ENCODE measurements at regions not wholly inside any gene's neighbourhood (a gene's known extent, or its start where the extent isn't known, plus 50 kb on each side); places are given as distances from the start of the nearest gene placed in this dataset.

DNA sequence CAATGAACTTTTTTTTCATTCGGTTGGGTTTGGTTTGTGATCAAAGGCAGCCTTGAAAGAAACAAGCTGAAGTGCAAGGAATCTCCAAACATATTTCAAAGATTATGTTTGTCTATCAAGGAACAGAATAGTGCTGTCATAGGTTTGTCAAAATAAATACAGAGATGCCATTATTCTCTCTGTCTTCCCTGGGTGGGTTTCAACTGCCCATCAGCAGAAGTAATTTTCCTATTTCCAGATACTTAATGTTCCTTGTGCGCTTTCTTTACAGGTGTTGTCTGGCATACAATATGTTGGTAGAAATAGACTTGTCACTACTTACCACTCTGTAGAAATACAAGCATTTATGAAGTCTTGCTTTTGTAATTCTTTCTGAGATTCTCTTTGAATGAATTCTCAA lies 294.9 kb downstream of the PDHA2 start:
- peaks cover 0 to 5% (median 3%) of the 10 kb centered on the region in 7 donors for H3K9me3 Mint-ChIP-seq

DNA sequence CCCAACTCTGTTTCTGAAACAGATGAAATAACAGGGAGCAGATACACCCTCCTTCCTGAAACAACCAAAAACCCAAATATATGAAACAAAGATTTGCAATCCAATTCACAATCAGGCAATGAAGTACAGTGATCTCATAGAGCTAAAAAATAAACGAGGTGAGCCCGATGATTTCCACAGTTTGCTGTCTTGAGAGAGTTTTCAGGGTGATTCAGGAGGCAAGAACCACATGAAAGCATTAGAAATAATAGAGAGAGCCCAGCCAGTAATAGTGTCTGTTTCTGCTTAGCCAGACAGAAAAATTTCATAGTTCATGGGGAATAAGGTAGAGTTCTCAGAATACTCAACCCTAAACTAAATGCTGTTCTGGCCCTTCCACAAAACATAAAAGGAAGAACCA lies 296.2 kb downstream of the PDHA2 start:
- intact Hi-C loops (cut with micrococcal nuclease), result no loop called here
- H3K4me1 ChIP-seq (ENCODE audit: control insufficient read depth in 1 of 2, insufficient read depth in 2 of 2, low read length in 2 of 2), result no peaks in the 10 kb centered on the region
- Mint-ChIP-seq H3K4me1 (no peaks in the 10 kb centered on the region), H3K36me3 (no peaks in the 10 kb centered on the region), H3K27me3 (ENCODE audit: low read depth in 3 of 3) (peaks cover 0 to 2% (median 0%) of the 10 kb centered on the region in 3 donors), H3K9me3 (peaks cover 0 to 5% (median 3%) of the 10 kb centered on the region in 7 donors), H3K27ac (no peak overlapping the region), H3K4me3 (no peak overlapping the region)
- no peak overlapping the region for H3K4me2 ChIP-seq (replicated peaks; ENCODE audit: extremely low read depth, low read length, poor library complexity, severe bottlenecking)
- H3K27me3 ChIP-seq (ENCODE audit: control insufficient read depth in 2 of 2, insufficient read depth in 2 of 2, low read length in 2 of 2), result no peaks in the 10 kb centered on the region
- no peaks in the 10 kb centered on the region for H4K20me1 ChIP-seq (ENCODE audit: insufficient read depth, low read length)
- no peak overlapping the region for H3K27ac ChIP-seq (ENCODE audit: low read depth in 1 of 2, low read length in 2 of 2)
- WGBS (ENCODE audit: insufficient coverage), result no CpG with 5 or more reads among the region's 2 CpGs
- DNase-seq, result no peak
- no peak overlapping the region for H3K9ac ChIP-seq (ENCODE audit: insufficient read depth, low read length, poor library complexity, severe bottlenecking)
- H3K9me3 ChIP-seq (replicated peaks in 1 of 2; ENCODE audit: control insufficient read depth in 1 of 2, insufficient read depth in 1 of 2, low read length in 2 of 2), result no peaks in the 10 kb centered on the region
- H3K4me3 ChIP-seq (replicated peaks in 1 of 3; ENCODE audit: low read depth in 2 of 3, low read length in 3 of 3), result no peak overlapping the region
- H3K36me3 ChIP-seq (replicated peaks in 1 of 2; ENCODE audit: control insufficient read depth in 1 of 2, insufficient read depth in 2 of 2, low read length in 2 of 2), result no peaks in the 10 kb centered on the region
- no peaks in the 10 kb centered on the region for H3K79me2 ChIP-seq (ENCODE audit: insufficient read depth, low read length)
- TF ChIP-seq, protein P1, sequence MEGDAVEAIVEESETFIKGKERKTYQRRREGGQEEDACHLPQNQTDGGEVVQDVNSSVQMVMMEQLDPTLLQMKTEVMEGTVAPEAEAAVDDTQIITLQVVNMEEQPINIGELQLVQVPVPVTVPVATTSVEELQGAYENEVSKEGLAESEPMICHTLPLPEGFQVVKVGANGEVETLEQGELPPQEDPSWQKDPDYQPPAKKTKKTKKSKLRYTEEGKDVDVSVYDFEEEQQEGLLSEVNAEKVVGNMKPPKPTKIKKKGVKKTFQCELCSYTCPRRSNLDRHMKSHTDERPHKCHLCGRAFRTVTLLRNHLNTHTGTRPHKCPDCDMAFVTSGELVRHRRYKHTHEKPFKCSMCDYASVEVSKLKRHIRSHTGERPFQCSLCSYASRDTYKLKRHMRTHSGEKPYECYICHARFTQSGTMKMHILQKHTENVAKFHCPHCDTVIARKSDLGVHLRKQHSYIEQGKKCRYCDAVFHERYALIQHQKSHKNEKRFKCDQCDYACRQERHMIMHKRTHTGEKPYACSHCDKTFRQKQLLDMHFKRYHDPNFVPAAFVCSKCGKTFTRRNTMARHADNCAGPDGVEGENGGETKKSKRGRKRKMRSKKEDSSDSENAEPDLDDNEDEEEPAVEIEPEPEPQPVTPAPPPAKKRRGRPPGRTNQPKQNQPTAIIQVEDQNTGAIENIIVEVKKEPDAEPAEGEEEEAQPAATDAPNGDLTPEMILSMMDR (IDR thresholded peaks at IDR 0.05), result no peak
- H2AFZ ChIP-seq (ENCODE audit: insufficient read depth, low read depth, low read length, poor library complexity, severe bottlenecking), result no peak overlapping the region

More for the DNA sequence above, 294.9 kb downstream of the PDHA2 start:
- Histone ChIP-seq H3K4me1 (ENCODE audit: control insufficient read depth in 1 of 2, insufficient read depth in 2 of 2, low read length in 2 of 2) (no peaks in the 10 kb centered on the region), H3K36me3 (replicated peaks in 1 of 2; ENCODE audit: control insufficient read depth in 1 of 2, insufficient read depth in 2 of 2, low read length in 2 of 2) (no peaks in the 10 kb centered on the region), H3K9me3 (replicated peaks in 1 of 2; ENCODE audit: control insufficient read depth in 1 of 2, insufficient read depth in 1 of 2, low read length in 2 of 2) (no peaks in the 10 kb centered on the region), H3K27ac (ENCODE audit: low read depth in 1 of 2, low read length in 2 of 2) (no peak overlapping the region), H3K79me2 (ENCODE audit: insufficient read depth, low read length) (no peaks in the 10 kb centered on the region), H3K4me2 (replicated peaks; ENCODE audit: extremely low read depth, low read length, poor library complexity, severe bottlenecking) (no peak overlapping the region), H3K27me3 (ENCODE audit: control insufficient read depth in 2 of 2, insufficient read depth in 2 of 2, low read length in 2 of 2) (no peaks in the 10 kb centered on the region), H3K4me3 (replicated peaks in 1 of 3; ENCODE audit: low read depth in 2 of 3, low read length in 3 of 3) (no peak overlapping the region), H2AFZ (ENCODE audit: insufficient read depth, low read depth, low read length, poor library complexity, severe bottlenecking) (no peak overlapping the region), H4K20me1 (ENCODE audit: insufficient read depth, low read length) (no peaks in the 10 kb centered on the region), H3K9ac (ENCODE audit: insufficient read depth, low read length, poor library complexity, severe bottlenecking) (no peak overlapping the region)
- H3K27me3 Mint-ChIP-seq (ENCODE audit: low read depth in 3 of 3), result peaks cover 0 to 2% (median 0%) of the 10 kb centered on the region in 3 donors
- H3K27ac Mint-ChIP-seq, result no peak overlapping the region
- no peak for DNase-seq
- TF ChIP-seq, protein P1 (IDR thresholded peaks at IDR 0.05), result no peak
- WGBS (ENCODE audit: insufficient coverage), result no CpG with 5 or more reads among the region's 2 CpGs
- no peaks in the 10 kb centered on the region for H3K4me1 Mint-ChIP-seq
- no peak overlapping the region for H3K4me3 Mint-ChIP-seq
- intact Hi-C loops (cut with micrococcal nuclease), result no loop called here
- H3K36me3 Mint-ChIP-seq, result no peaks in the 10 kb centered on the region
